K562 (cell line): ENCODE measurements at regions not wholly inside any gene's neighbourhood (a gene's known extent, or its start where the extent isn't known, plus 50 kb on each side); places are given as distances from the start of the nearest gene placed in this dataset.

ENCODE experiments used
- ARID3B ChIP-seq: fragments of 250-450 bp; sonication (Bioruptor Pico); IDR thresholded peaks from 2 replicates; pipeline ENCODE4 v1.4.0; 2020; ENCODE audit warnings: borderline replicate concordance
- CAMTA2 ChIP-seq: fragments of 250-450 bp; sonication (Bioruptor Pico); conservative IDR thresholded peaks from 2 replicates; pipeline ENCODE4 v1.5.1; 2022
- CBFA2T2 ChIP-seq: fragments of 450-650 bp; conservative IDR thresholded peaks from 2 replicates; pipeline ENCODE4 v1.6.1; 2017; ENCODE audit warnings: mild to moderate bottlenecking
- ERF ChIP-seq: fragments of 450-650 bp; formaldehyde crosslinking; IDR thresholded peaks from 2 replicates; pipeline ENCODE4 v1.4.0; 2020; ENCODE audit warnings: mild to moderate bottlenecking, mixed read lengths
- HMBOX1 ChIP-seq: sonication (generic); IDR thresholded peaks from 2 replicates; pipeline ENCODE4 v1.6.1; 2016
- HMG20A ChIP-seq: fragments of 450-650 bp; formaldehyde crosslinking; conservative IDR thresholded peaks from 2 replicates; pipeline ENCODE4 v1.4.0; 2020; ENCODE audit warnings: mild to moderate bottlenecking, mixed read lengths
- RNF219 ChIP-seq: fragments of 250-450 bp; sonication (Bioruptor Pico); IDR thresholded peaks from 2 replicates; pipeline ENCODE4 v1.5.0; 2022; ENCODE audit warnings: mild to moderate bottlenecking
- SRSF1 ChIP-seq: fragments of 200-400 bp; formaldehyde crosslinking; IDR thresholded peaks from 2 replicates; pipeline ENCODE4 v1.6.1; 2017; ENCODE audit warnings: mild to moderate bottlenecking, low read depth, low read length, moderate library complexity
- UBTF ChIP-seq, 2 experiments: IDR thresholded peaks; 2 replicates each; pipeline ENCODE4 v1.6.1; 2012; ENCODE audit warnings: improper control_type of control experiment in 2 of 2, low read depth in 2 of 2, low read length in 2 of 2, borderline replicate concordance in 1 of 2
- ZBTB26 ChIP-seq: fragments of 450-650 bp; formaldehyde crosslinking; IDR thresholded peaks from 2 replicates; pipeline ENCODE4 v1.4.0; 2022; ENCODE audit warnings: missing genetic modification characterization
- ZNF592 ChIP-seq: fragments of 450-650 bp; IDR thresholded peaks from 2 replicates; pipeline ENCODE4 v1.6.1; 2017; ENCODE audit warnings: antibody characterized with exemption, mild to moderate bottlenecking
- ZNF655 ChIP-seq: fragments of 250-450 bp; sonication (Bioruptor Pico); IDR thresholded peaks from 2 replicates; pipeline ENCODE4 v1.5.0; 2021

GRCh38 chr5:135133698-135134515 is 99.9 kb upstream of the PITX1 start (continued):
- TF ChIP-seq CBFA2T2 (peak; percentile 100), ZNF655 (CRISPR knock-in tag) (no peak), SRSF1 (no peak), UBTF (IDR thresholded peaks at IDR 0.05; ENCODE audit: borderline replicate concordance in 1 of 2, low read depth in 2 of 2, low read length in 2 of 2) (peak in 1 of 2 experiments; percentile 75; a peak in 1 of 4 replicates), HMG20A (CRISPR knock-in tag) (no peak), CAMTA2 (CRISPR knock-in tag) (no peak), HMBOX1 (peak; percentile 77; the same call in 1 of the 2 replicates), RNF219 (CRISPR knock-in tag) (no peak), ZNF592 (peak; percentile 98), ERF (CRISPR knock-in tag) (0 out of 2 replicates have a peak, but pooled peaks have one; percentile 54), ZBTB26 (CRISPR knock-in tag) (no peak), ARID3B (CRISPR knock-in tag) (no peak)
